Stomach (tissue), 4 donors: ENCODE measurements at regions not wholly inside any gene's neighbourhood (a gene's known extent, or its start where the extent isn't known, plus 50 kb on each side); places are given as distances from the start of the nearest gene placed in this dataset.

Source experiments
- CTCF ChIP-seq, 7 experiments: fragments of 450-650 bp in 4 of 7; fragments of 200-600 bp in 3 of 7; sonication (generic) in 3 of 7; IDR thresholded peaks; one replicate each; pipeline ENCODE4 v1.5.1; 2016 to 2019; ENCODE audit warnings: antibody characterized with exemption in 7 of 7, control low read depth in 2 of 7, mild to moderate bottlenecking in 1 of 7
- EP300 ChIP-seq: sonication (generic); formaldehyde crosslinking; IDR thresholded peaks from one replicate; pipeline ENCODE4 v1.6.1; 2017; ENCODE audit warnings: antibody characterized with exemption
- POLR2A ChIP-seq, 4 donors: fragments of 450-650 bp; IDR thresholded peaks; one replicate each; pipeline ENCODE4 v1.6.1; 2016; ENCODE audit warnings: antibody characterized with exemption in 4 of 4, control low read depth in 2 of 4, mild to moderate bottlenecking in 1 of 4, moderate library complexity in 1 of 4
- POLR2AphosphoS5 ChIP-seq, 3 donors: sonication (generic); formaldehyde crosslinking; IDR thresholded peaks; one replicate each; pipeline ENCODE4 v1.6.1; 2016; ENCODE audit warnings: antibody characterized with exemption in 3 of 3

GRCh38 chr4:153089742-153090141, 114.5 kb upstream of the TRIM2 start:
- TF ChIP-seq POLR2AphosphoS5 (IDR thresholded peaks at IDR 0.05) (no peak), POLR2A (IDR thresholded peaks at IDR 0.05) (no peak), CTCF (IDR thresholded peaks at IDR 0.05) (no peak), EP300 (no peak)
